ENCODE measurements at regions not wholly inside any gene's neighbourhood (a gene's known extent, or its start where the extent isn't known, plus 50 kb on each side); places are given as distances from the start of the nearest gene placed in this dataset.

GRCh38 chr7:52758356-52758755, 277.1 kb upstream of the POM121L12 start:
- H3K4me3 ChIP-seq (ENCODE audit: low read depth, low read length): no peak overlapping the region
- TF ChIP-seq ZNF26 (tag by site-specific recombination; IDR thresholded peaks at IDR 0.05): no peak
- TF ChIP-seq ZNF266 (tag by site-specific recombination; IDR thresholded peaks at IDR 0.05; ENCODE audit: low read depth): no peak
- no peak for TF ChIP-seq ZSCAN16 (tag by site-specific recombination; IDR thresholded peaks at IDR 0.05)
- TF ChIP-seq ZNF239 (tag by site-specific recombination; IDR thresholded peaks at IDR 0.05): no peak
- no peak for TF ChIP-seq TRIM28 (IDR thresholded peaks at IDR 0.05; ENCODE audit: borderline replicate concordance, low read length)
- TF ChIP-seq ZNF169 (tag by site-specific recombination; IDR thresholded peaks at IDR 0.05): no peak
- no peak for TF ChIP-seq ZNF211 (tag by site-specific recombination; IDR thresholded peaks at IDR 0.05; ENCODE audit: low read depth)
- TF ChIP-seq, protein P1, sequence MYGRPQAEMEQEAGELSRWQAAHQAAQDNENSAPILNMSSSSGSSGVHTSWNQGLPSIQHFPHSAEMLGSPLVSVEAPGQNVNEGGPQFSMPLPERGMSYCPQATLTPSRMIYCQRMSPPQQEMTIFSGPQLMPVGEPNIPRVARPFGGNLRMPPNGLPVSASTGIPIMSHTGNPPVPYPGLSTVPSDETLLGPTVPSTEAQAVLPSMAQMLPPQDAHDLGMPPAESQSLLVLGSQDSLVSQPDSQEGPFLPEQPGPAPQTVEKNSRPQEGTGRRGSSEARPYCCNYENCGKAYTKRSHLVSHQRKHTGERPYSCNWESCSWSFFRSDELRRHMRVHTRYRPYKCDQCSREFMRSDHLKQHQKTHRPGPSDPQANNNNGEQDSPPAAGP (tag by site-specific recombination; IDR thresholded peaks at IDR 0.05): no peak
- TF ChIP-seq ZNF530 (tag by site-specific recombination; IDR thresholded peaks at IDR 0.05; ENCODE audit: low read depth): no peak
- no peak for TF ChIP-seq CTCF (tag by site-specific recombination; IDR thresholded peaks at IDR 0.05)
- no peak for TF ChIP-seq OVOL3 (tag by site-specific recombination; IDR thresholded peaks at IDR 0.05)
- TF ChIP-seq ZNF670 (tag by site-specific recombination; IDR thresholded peaks at IDR 0.05; ENCODE audit: low read depth): no peak
- TF ChIP-seq, protein P2, sequence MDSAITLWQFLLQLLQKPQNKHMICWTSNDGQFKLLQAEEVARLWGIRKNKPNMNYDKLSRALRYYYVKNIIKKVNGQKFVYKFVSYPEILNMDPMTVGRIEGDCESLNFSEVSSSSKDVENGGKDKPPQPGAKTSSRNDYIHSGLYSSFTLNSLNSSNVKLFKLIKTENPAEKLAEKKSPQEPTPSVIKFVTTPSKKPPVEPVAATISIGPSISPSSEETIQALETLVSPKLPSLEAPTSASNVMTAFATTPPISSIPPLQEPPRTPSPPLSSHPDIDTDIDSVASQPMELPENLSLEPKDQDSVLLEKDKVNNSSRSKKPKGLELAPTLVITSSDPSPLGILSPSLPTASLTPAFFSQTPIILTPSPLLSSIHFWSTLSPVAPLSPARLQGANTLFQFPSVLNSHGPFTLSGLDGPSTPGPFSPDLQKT (IDR thresholded peaks at IDR 0.05; ENCODE audit: borderline replicate concordance, low read depth, low read length): no peak
- no peak for TF ChIP-seq ZNF660 (tag by site-specific recombination; IDR thresholded peaks at IDR 0.05)
- TF ChIP-seq BCL11A (tag by site-specific recombination; IDR thresholded peaks at IDR 0.05; ENCODE audit: low read depth): no peak
- H3K36me3 ChIP-seq (ENCODE audit: control insufficient read depth in 2 of 2, insufficient read depth in 1 of 2, low read length in 2 of 2): no peaks in the 10 kb centered on the region
- no peaks in the 10 kb centered on the region for H3K9me3 ChIP-seq (ENCODE audit: control insufficient read depth, insufficient read depth, low read depth, low read length)
- H3K27ac ChIP-seq (ENCODE audit: extremely low read depth, low read depth, low read length): no peak overlapping the region
- POLR2A ChIA-PET: no interaction called here
- CTCF ChIA-PET: no interaction called here
- no peaks in the 10 kb centered on the region for H3K4me1 ChIP-seq (ENCODE audit: control insufficient read depth, insufficient read depth, low read length)

GRCh38 chr7:52753855-52754254, 281.6 kb upstream of the POM121L12 start:
- Histone ChIP-seq H3K27ac (ENCODE audit: extremely low read depth, low read depth, low read length) (no peak overlapping the region), H3K4me3 (ENCODE audit: low read depth, low read length) (no peak overlapping the region), H3K4me1 (ENCODE audit: control insufficient read depth, insufficient read depth, low read length) (no peaks in the 10 kb centered on the region), H3K9me3 (ENCODE audit: control insufficient read depth, insufficient read depth, low read depth, low read length) (no peaks in the 10 kb centered on the region), H3K36me3 (ENCODE audit: control insufficient read depth in 2 of 2, insufficient read depth in 1 of 2, low read length in 2 of 2) (no peaks in the 10 kb centered on the region)
- TF ChIP-seq ZNF521 (tag by site-specific recombination; IDR thresholded peaks at IDR 0.05) (no peak), KLF16 (tag by site-specific recombination; IDR thresholded peaks at IDR 0.05) (no peak), GLI2 (tag by site-specific recombination; IDR thresholded peaks at IDR 0.05; ENCODE audit: borderline replicate concordance, low read depth) (no peak)
- CTCF ChIA-PET: no interaction called here
- POLR2A ChIA-PET: no interaction called here

- CTCF ChIA-PET: no interaction called here
- H3K4me1 ChIP-seq (ENCODE audit: control insufficient read depth, insufficient read depth, low read length): no peaks in the 10 kb centered on the region
- no peak overlapping the region for H3K27ac ChIP-seq (ENCODE audit: extremely low read depth, low read depth, low read length)
- H3K9me3 ChIP-seq (ENCODE audit: control insufficient read depth, insufficient read depth, low read depth, low read length): no peaks in the 10 kb centered on the region
- POLR2A ChIA-PET: no interaction called here
- H3K36me3 ChIP-seq (ENCODE audit: control insufficient read depth in 2 of 2, insufficient read depth in 1 of 2, low read length in 2 of 2): no peaks in the 10 kb centered on the region
- no peak for TF ChIP-seq ZFP37 (tag by site-specific recombination; IDR thresholded peaks at IDR 0.05)
- no peak overlapping the region for H3K4me3 ChIP-seq (ENCODE audit: low read depth, low read length)
These were observed 282.5 kb upstream of the POM121L12 start for GRCh38 chr7:52752891-52753290.

All from HEK293 (cell line).